K562 (cell line): ENCODE measurements at regions not wholly inside any gene's neighbourhood (a gene's known extent, or its start where the extent isn't known, plus 50 kb on each side); places are given as distances from the start of the nearest gene placed in this dataset.

Experiments
- ATAC-seq: fragments of 200-7000 bp; cut with Tn5 transposase; 3 replicates; pipeline ENCODE4 v1.9.1; 2020; ENCODE audit warnings: moderate library complexity
- BruUV-seq: library from RNA; stranded (reverse); fragments of 400-500 nt; replicated peaks from 2 replicates; lab custom pipeline; 2021; lab: Mats Ljungman, UMichigan
- CTCF ChIA-PET: fragments of 300-600 bp; formaldehyde crosslinking; extraction: SDS; loops from one replicate; lab custom pipeline; 2021; ENCODE audit warnings: low intra/inter-chr PET ratio; lab: Yijun Ruan, JAX
- POLR2A ChIA-PET: fragments of 300-600, 350-650 bp; sonication (Branson Sonifier 250); formaldehyde crosslinking; extraction: SDS; loops from one replicate; lab custom pipeline; 2021; ENCODE audit warnings: antibody characterized with exemption, inconsistent platforms; lab: Yijun Ruan, JAX
- DNase-seq, 4 experiments: peaks; one replicate each; pipeline versions ENCODE4 v3.0.0 to v3.0.0-alpha.2; 2011 to 2018; ENCODE audit warnings: low spot score in 3 of 4, mixed read lengths in 3 of 4; ENCODE audit errors: extremely low read depth in 1 of 4
- FAIRE-seq: peaks from 2 replicates; lab custom pipeline; 2011; peaks lifted over from hg19 to GRCh38; lab: Jason Lieb, UNC
- H2AFZ ChIP-seq: 2 replicates; pipeline ENCODE4 v1.6.0; 2011; ENCODE audit warnings: low read depth, low read length, control low read depth, inconsistent platforms
- H3K27ac ChIP-seq: fragments of 200-600 bp; 3 replicates; pipeline ENCODE4 v1.8.0; 2011; ENCODE audit warnings: low read depth, mild to moderate bottlenecking, control low read depth, inconsistent platforms, low read length, moderate library complexity, mixed read lengths; ENCODE audit errors: extremely low read depth
- H3K27me3 ChIP-seq, 2 experiments: fragments of 300-600 bp in 1 of 2; 2 replicates in 1 of 2; 3 replicates in 1 of 2; pipeline versions ENCODE4 v1.6.0 to v1.8.0; 2011; ENCODE audit warnings: inconsistent platforms in 2 of 2, low read length in 2 of 2, mild to moderate bottlenecking in 1 of 2, mixed read lengths in 1 of 2, moderate library complexity in 1 of 2; ENCODE audit not compliant: control insufficient read depth in 2 of 2, insufficient read depth in 2 of 2
- H3K36me3 ChIP-seq: fragments of 300-600 bp; 3 replicates; pipeline ENCODE4 v1.8.0; 2011; ENCODE audit warnings: mild to moderate bottlenecking, low read length, inconsistent platforms; ENCODE audit not compliant: control insufficient read depth, insufficient read depth
- H3K4me1 ChIP-seq, 2 experiments: fragments of 200-600 bp in 1 of 2; replicated peaks in 1 of 2; 2 replicates in 1 of 2; 3 replicates in 1 of 2; pipeline versions ENCODE4 v1.5.1 to v1.8.0; 2011; ENCODE audit warnings: inconsistent platforms in 2 of 2, low read length in 2 of 2, mild to moderate bottlenecking in 1 of 2, mixed read lengths in 1 of 2, moderate library complexity in 1 of 2; ENCODE audit not compliant: control insufficient read depth in 2 of 2, insufficient read depth in 2 of 2
- H3K4me2 ChIP-seq: 2 replicates; pipeline ENCODE4 v1.6.1; 2011; ENCODE audit warnings: low read length, control low read depth, inconsistent platforms, mixed read lengths; ENCODE audit not compliant: insufficient read depth
- H3K4me3 ChIP-seq: fragments of 200-600 bp; sonication (generic), shearing (Covaris generic); 2 replicates; pipeline ENCODE4 v1.5.1; 2016; ENCODE audit warnings: control low read depth, inconsistent platforms
- H3K79me2 ChIP-seq: fragments of 200-600 bp; 3 replicates; pipeline ENCODE4 v1.8.0; 2011; ENCODE audit warnings: low read length, inconsistent platforms; ENCODE audit not compliant: control insufficient read depth, insufficient read depth
- H3K9ac ChIP-seq, 2 experiments: 2 replicates each; pipeline versions ENCODE4 v1.6.0 to v1.6.1; 2011; ENCODE audit warnings: low read depth in 2 of 2, low read length in 2 of 2, control low read depth in 1 of 2, inconsistent platforms in 1 of 2, mild to moderate bottlenecking in 1 of 2, mixed read lengths in 1 of 2; ENCODE audit not compliant: insufficient read depth in 1 of 2
- H3K9me1 ChIP-seq: one replicate; pipeline ENCODE4 v1.6.0; 2011; ENCODE audit warnings: inconsistent platforms, mild to moderate bottlenecking, low read length, moderate library complexity; ENCODE audit not compliant: control insufficient read depth, insufficient read depth
- H3K9me3 ChIP-seq: replicated peaks from 2 replicates; pipeline ENCODE4 v1.5.1; 2011; ENCODE audit warnings: low read depth, low read length, inconsistent platforms; ENCODE audit not compliant: control insufficient read depth, insufficient read depth
- H4K20me1 ChIP-seq: replicated peaks from 2 replicates; pipeline ENCODE4 v1.6.1; 2011; ENCODE audit warnings: low read length, inconsistent platforms, mixed read lengths; ENCODE audit not compliant: control insufficient read depth, insufficient read depth
- CREM ChIP-seq: IDR thresholded peaks from 2 replicates; pipeline ENCODE4 v1.6.1; 2014; ENCODE audit warnings: antibody characterized with exemption, low read depth
- REST ChIP-seq, 2 experiments: fragments of 450-650 bp; formaldehyde crosslinking in 1 of 2; IDR thresholded peaks; 2 replicates each; pipeline versions ENCODE4 v1.4.0 to v1.6.1; 2014 to 2020; ENCODE audit warnings: mild to moderate bottlenecking in 2 of 2, borderline replicate concordance in 1 of 2, low read depth in 1 of 2
- in situ Hi-C: fragments of 300-500 bp; cut with MboI; formaldehyde crosslinking; loops from 4 replicates; pipeline ENCODE4 v1.15.0; 2018; ENCODE audit warnings: inconsistent platforms, mixed read lengths
- intact Hi-C: fragments of 100-400 bp; cut with micrococcal nuclease; formaldehyde crosslinking; loops from 2 replicates; pipeline ENCODE4 v1.14.2; 2022

DNA sequence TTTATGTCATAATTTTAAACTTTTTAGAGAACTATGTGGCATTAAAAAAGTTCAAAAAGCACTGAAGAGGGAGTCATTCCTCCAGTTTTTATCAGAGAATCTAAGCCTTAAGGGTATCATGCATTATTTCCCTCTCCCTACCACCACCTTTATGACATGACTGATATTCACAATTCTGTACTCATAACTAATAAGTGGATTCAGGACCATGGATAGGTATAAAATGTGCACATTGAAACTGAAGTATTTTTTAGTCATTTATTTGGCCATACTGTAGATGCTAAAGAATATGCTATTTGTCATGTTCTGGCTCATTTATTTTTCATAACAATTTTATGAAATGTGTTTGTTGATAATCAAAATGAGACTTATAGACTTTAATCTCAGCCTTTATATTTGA is 897.5 kb upstream of the AGA start:
- Histone ChIP-seq H3K4me3 (no peak overlapping the region), H3K27me3 (no peaks in the 10 kb centered on the region), H3K4me2 (no peak overlapping the region)
- BruUV-seq, result no TSS peak
- POLR2A ChIA-PET, result no interaction called here
- no peak for TF ChIP-seq CREM
- TF ChIP-seq REST (IDR thresholded peaks at IDR 0.05; ENCODE audit: borderline replicate concordance), result peak; percentile 36; the same call in 1 of the 2 replicates
- no peak for TF ChIP-seq REST (CRISPR knock-in tag; IDR thresholded peaks at IDR 0.05; ENCODE audit: low read depth)
- TF ChIP-seq, all 486 proteins: peak for 1
- Histone ChIP-seq H3K79me2 (no peaks in the 10 kb centered on the region), H2AFZ (no peak overlapping the region), H3K9me3 (no peaks in the 10 kb centered on the region), H3K27ac (no peak overlapping the region), H3K4me1 (no peaks in the 10 kb centered on the region), H3K36me3 (no peaks in the 10 kb centered on the region), H4K20me1 (no peaks in the 10 kb centered on the region), H3K9ac (no peak overlapping the region), H3K9me1 (no peaks in the 10 kb centered on the region)
- CTCF ChIA-PET, result no interaction called here
- intact Hi-C loops (no loop called here), in situ Hi-C loops (no loop called here)
- ATAC-seq (no peak), FAIRE-seq (no peak), DNase-seq (no peak)
